GM12878 (cell line): ENCODE measurements at regions not wholly inside any gene's neighbourhood (a gene's known extent, or its start where the extent isn't known, plus 50 kb on each side); places are given as distances from the start of the nearest gene placed in this dataset.

Experiments
- ATAC-seq: fragments of 200-7000 bp; cut with Tn5 transposase; 3 replicates; pipeline ENCODE4 v1.9.1; 2020; ENCODE audit warnings: mild to moderate bottlenecking, moderate library complexity
- BruUV-seq: library from RNA; stranded (reverse); fragments of 400-500 nt; replicated peaks from 2 replicates; lab custom pipeline; 2021; lab: Mats Ljungman, UMichigan
- CTCF ChIA-PET: fragments of 300-600 bp; sonication (Branson Sonifier 250); formaldehyde crosslinking; extraction: SDS; loops from one replicate; lab custom pipeline; 2021; ENCODE audit warnings: inconsistent platforms; lab: Yijun Ruan, JAX
- POLR2A ChIA-PET: fragments of 350-600 bp; formaldehyde crosslinking; extraction: SDS; loops from one replicate; lab custom pipeline; 2021; ENCODE audit warnings: inconsistent platforms; lab: Charles Lee
- RAD21 ChIA-PET: fragments of 300-600 bp; sonication (Branson Sonifier 250); formaldehyde crosslinking; loops from one replicate; lab custom pipeline; 2023; ENCODE audit warnings: antibody characterized with exemption; ENCODE audit not compliant: unreplicated experiment; lab: Charles Lee
- SMC1A ChIA-PET: fragments of 300-600 bp; sonication (Branson Sonifier 250); formaldehyde crosslinking; loops from one replicate; lab custom pipeline; 2023; ENCODE audit not compliant: unreplicated experiment, uncharacterized antibody; lab: Charles Lee
- DNase-seq: peaks from one replicate; pipeline ENCODE4 v3.0.0-alpha.2; 2011; ENCODE audit warnings: low read depth, low spot score
- FAIRE-seq: peaks from 3 replicates; lab custom pipeline; 2011; peaks lifted over from hg19 to GRCh38; lab: Jason Lieb, UNC
- H2AFZ ChIP-seq: 2 replicates; pipeline ENCODE4 v1.6.0; 2011; ENCODE audit warnings: low read depth, low read length, control low read depth; ENCODE audit not compliant: control insufficient read depth
- H3K27ac ChIP-seq: 2 replicates; pipeline ENCODE4 v1.5.1; 2011; ENCODE audit warnings: control low read depth; ENCODE audit not compliant: control insufficient read depth, insufficient read depth
- H3K27me3 ChIP-seq, 2 experiments: replicated peaks in 1 of 2; 2 replicates each; pipeline versions ENCODE4 v1.6.0 to v1.6.1; 2011; ENCODE audit warnings: low read length in 1 of 2; ENCODE audit not compliant: control insufficient read depth in 2 of 2, insufficient read depth in 2 of 2
- H3K36me3 ChIP-seq, 2 experiments: 2 replicates each; pipeline ENCODE4 v1.5.1; 2011; ENCODE audit warnings: low read length in 1 of 2; ENCODE audit not compliant: control insufficient read depth in 2 of 2, insufficient read depth in 2 of 2
- H3K4me1 ChIP-seq: 2 replicates; pipeline ENCODE4 v1.6.1; 2011; ENCODE audit warnings: mild to moderate bottlenecking, low read length, moderate library complexity, mixed read lengths; ENCODE audit not compliant: control insufficient read depth, insufficient read depth
- H3K4me2 ChIP-seq: 2 replicates; pipeline ENCODE4 v1.6.0; 2011; ENCODE audit warnings: control low read depth; ENCODE audit not compliant: control insufficient read depth, insufficient read depth
- H3K4me3 ChIP-seq: fragments of 200-600 bp; sonication (generic); 2 replicates; pipeline ENCODE4 v1.5.1; 2016
- H3K79me2 ChIP-seq: 2 replicates; pipeline ENCODE4 v1.6.0; 2011; ENCODE audit warnings: low read length; ENCODE audit not compliant: control insufficient read depth, insufficient read depth
- H3K9ac ChIP-seq: 2 replicates; pipeline ENCODE4 v1.8.0; 2011; ENCODE audit warnings: low read length, control low read depth, mixed read lengths; ENCODE audit not compliant: control insufficient read depth, insufficient read depth
- H3K9me3 ChIP-seq: replicated peaks from 3 replicates; pipeline ENCODE4 v1.5.1; 2011; ENCODE audit warnings: mild to moderate bottlenecking, low read length; ENCODE audit not compliant: control insufficient read depth, insufficient read depth
- H4K20me1 ChIP-seq: 2 replicates; pipeline ENCODE4 v1.6.0; 2011; ENCODE audit not compliant: control insufficient read depth, insufficient read depth
- WGBS: methylation state at CpG from one replicate; pipeline ENCODE4 v1.1.6; 2016; ENCODE audit warnings: low lambda C conversion rate; ENCODE audit not compliant: insufficient replicate concordance, insufficient coverage; ENCODE audit errors: missing lambda C conversion rate; 5-methylcytosine and 5-hydroxymethylcytosine counted together
- in situ Hi-C: fragments of 300-500 bp; cut with MboI; formaldehyde crosslinking; loops from 9 replicates; pipeline ENCODE4 v1.14.3; 2018; ENCODE audit warnings: mixed read lengths
- intact Hi-C: fragments of 100-400 bp; cut with micrococcal nuclease; formaldehyde crosslinking; loops from one replicate; pipeline ENCODE4 v1.14.2; 2022; ENCODE audit not compliant: unreplicated experiment
- TF ChIP-seq, protein P1 (sequence below): fragments of 450-650 bp; IDR thresholded peaks from 2 replicates; pipeline ENCODE4 v1.6.1; 2017; ENCODE audit warnings: mild to moderate bottlenecking, moderate library complexity
- TF ChIP-seq, protein P2 (sequence below): fragments of 450-650 bp; IDR thresholded peaks from 2 replicates; pipeline ENCODE4 v1.6.1; 2017; ENCODE audit warnings: antibody characterized with exemption, mild to moderate bottlenecking, moderate library complexity

DNA sequence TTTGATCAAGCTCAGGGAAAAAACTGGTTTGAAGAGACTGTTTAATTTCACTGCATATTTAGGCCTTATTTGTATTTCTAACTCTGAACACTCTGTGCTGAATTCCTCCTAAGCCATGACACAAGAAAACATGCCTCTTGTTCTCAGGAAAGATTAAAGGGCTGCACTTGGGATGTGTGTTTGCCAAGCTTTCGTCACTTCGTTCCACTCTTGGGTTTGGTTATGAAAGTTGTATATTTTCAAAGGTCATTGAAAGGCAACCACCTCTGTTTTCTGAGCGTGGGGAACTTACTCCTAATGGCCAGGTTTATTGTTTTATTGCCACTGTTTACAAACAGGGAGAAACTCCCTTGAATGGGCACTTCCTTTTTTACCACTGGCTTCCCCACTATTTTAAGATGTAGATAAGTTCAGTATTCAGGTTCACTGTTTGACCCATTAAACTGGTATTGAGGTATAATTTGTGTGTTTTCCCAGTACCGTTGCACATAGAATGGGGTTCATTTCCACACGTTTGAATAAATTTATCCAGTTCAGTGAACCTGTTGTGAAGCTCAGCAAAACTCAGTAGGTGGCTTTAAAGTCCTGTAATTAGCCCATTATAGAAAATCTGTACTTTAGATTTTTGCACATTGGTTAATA lies 65.3 kb downstream of the NKX2-1 start (continued):
- TF ChIP-seq, protein P1, sequence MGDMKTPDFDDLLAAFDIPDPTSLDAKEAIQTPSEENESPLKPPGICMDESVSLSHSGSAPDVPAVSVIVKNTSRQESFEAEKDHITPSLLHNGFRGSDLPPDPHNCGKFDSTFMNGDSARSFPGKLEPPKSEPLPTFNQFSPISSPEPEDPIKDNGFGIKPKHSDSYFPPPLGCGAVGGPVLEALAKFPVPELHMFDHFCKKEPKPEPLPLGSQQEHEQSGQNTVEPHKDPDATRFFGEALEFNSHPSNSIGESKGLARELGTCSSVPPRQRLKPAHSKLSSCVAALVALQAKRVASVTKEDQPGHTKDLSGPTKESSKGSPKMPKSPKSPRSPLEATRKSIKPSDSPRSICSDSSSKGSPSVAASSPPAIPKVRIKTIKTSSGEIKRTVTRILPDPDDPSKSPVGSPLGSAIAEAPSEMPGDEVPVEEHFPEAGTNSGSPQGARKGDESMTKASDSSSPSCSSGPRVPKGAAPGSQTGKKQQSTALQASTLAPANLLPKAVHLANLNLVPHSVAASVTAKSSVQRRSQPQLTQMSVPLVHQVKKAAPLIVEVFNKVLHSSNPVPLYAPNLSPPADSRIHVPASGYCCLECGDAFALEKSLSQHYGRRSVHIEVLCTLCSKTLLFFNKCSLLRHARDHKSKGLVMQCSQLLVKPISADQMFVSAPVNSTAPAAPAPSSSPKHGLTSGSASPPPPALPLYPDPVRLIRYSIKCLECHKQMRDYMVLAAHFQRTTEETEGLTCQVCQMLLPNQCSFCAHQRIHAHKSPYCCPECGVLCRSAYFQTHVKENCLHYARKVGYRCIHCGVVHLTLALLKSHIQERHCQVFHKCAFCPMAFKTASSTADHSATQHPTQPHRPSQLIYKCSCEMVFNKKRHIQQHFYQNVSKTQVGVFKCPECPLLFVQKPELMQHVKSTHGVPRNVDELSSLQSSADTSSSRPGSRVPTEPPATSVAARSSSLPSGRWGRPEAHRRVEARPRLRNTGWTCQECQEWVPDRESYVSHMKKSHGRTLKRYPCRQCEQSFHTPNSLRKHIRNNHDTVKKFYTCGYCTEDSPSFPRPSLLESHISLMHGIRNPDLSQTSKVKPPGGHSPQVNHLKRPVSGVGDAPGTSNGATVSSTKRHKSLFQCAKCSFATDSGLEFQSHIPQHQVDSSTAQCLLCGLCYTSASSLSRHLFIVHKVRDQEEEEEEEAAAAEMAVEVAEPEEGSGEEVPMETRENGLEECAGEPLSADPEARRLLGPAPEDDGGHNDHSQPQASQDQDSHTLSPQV = no peak

DNA sequence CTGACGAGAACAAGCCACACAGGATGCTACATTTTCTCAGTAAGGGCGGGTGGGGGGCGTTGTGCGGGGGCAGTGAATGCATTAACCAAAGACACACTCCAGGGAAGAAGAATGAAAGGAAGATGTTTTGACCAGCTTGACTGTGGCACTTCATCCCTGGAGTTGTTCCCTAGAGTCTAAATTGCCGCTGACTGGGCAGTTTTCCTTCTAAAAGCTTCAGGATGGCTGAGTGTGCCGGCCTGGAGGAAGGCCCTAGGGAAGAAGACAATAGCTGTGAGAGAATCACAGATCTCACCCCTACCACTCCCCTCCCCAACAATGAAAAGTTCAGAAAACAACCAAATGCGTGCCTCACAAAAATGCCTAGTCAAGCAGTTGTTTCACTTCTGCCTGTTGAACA lies 67.2 kb downstream of the NKX2-1 start:
- H4K20me1 ChIP-seq = no peaks in the 10 kb centered on the region
- 62% methylated on average over 7 of the region's 7 CpGs for WGBS
- ChIA-PET RAD21 (no interaction called here), CTCF (no interaction called here), SMC1A (interaction anchor here (1.3 kb wide), 1 partner anchor 51 kb away, joined by 3 read pairs; no protein-coding TSS in a partner anchor), POLR2A (no interaction called here)
- ATAC-seq (no peak), FAIRE-seq (no peak), DNase-seq (no peak)
- no peak overlapping the region for H3K4me3 ChIP-seq
- no peaks in the 10 kb centered on the region for H3K27me3 ChIP-seq
- H3K4me1 ChIP-seq = no peaks in the 10 kb centered on the region
- H3K4me2 ChIP-seq = no peak overlapping the region
- H2AFZ ChIP-seq = no peak overlapping the region
- intact Hi-C loops (no loop called here), in situ Hi-C loops (no loop called here)
- no peak overlapping the region for H3K9ac ChIP-seq
- no peak overlapping the region for H3K27ac ChIP-seq
- H3K36me3 ChIP-seq = no peaks in the 10 kb centered on the region
- H3K79me2 ChIP-seq = no peaks in the 10 kb centered on the region
- TF ChIP-seq, protein P2, sequence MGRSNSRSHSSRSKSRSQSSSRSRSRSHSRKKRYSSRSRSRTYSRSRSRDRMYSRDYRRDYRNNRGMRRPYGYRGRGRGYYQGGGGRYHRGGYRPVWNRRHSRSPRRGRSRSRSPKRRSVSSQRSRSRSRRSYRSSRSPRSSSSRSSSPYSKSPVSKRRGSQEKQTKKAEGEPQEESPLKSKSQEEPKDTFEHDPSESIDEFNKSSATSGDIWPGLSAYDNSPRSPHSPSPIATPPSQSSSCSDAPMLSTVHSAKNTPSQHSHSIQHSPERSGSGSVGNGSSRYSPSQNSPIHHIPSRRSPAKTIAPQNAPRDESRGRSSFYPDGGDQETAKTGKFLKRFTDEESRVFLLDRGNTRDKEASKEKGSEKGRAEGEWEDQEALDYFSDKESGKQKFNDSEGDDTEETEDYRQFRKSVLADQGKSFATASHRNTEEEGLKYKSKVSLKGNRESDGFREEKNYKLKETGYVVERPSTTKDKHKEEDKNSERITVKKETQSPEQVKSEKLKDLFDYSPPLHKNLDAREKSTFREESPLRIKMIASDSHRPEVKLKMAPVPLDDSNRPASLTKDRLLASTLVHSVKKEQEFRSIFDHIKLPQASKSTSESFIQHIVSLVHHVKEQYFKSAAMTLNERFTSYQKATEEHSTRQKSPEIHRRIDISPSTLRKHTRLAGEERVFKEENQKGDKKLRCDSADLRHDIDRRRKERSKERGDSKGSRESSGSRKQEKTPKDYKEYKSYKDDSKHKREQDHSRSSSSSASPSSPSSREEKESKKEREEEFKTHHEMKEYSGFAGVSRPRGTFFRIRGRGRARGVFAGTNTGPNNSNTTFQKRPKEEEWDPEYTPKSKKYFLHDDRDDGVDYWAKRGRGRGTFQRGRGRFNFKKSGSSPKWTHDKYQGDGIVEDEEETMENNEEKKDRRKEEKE = no peak
- no TSS peak for BruUV-seq
- H3K9me3 ChIP-seq = no peaks in the 10 kb centered on the region
